GM23248 (cell line): ENCODE measurements at regions not wholly inside any gene's neighbourhood (a gene's known extent, or its start where the extent isn't known, plus 50 kb on each side); places are given as distances from the start of the nearest gene placed in this dataset.

Experiments used
- DNase-seq: peaks from one replicate; pipeline ENCODE4 v3.0.0-alpha.2; 2015
- H2AFZ ChIP-seq: fragments of 200-600 bp; sonication (generic); 2 replicates; pipeline ENCODE4 v1.6.1; 2016; ENCODE audit warnings: antibody characterized with exemption
- H3F3A ChIP-seq: fragments of 200-600 bp; sonication (generic); 2 replicates; pipeline ENCODE4 v1.6.1; 2016; ENCODE audit warnings: mild to moderate bottlenecking, antibody characterized with exemption, mixed run types; ENCODE audit not compliant: insufficient read depth
- H3K27ac ChIP-seq: fragments of 200-600 bp; sonication (generic); 2 replicates; pipeline ENCODE4 v1.5.1; 2016; ENCODE audit warnings: mild to moderate bottlenecking
- H3K27me3 ChIP-seq: fragments of 200-600 bp; sonication (generic); replicated peaks from 2 replicates; pipeline ENCODE4 v1.6.1; 2016; ENCODE audit warnings: mild to moderate bottlenecking; ENCODE audit not compliant: insufficient read depth
- H3K36me3 ChIP-seq: fragments of 200-600 bp; sonication (generic); 2 replicates; pipeline ENCODE4 v1.6.1; 2016; ENCODE audit warnings: low read depth, mild to moderate bottlenecking
- H3K4me1 ChIP-seq: fragments of 200-600 bp; sonication (generic); 2 replicates; pipeline ENCODE4 v1.6.1; 2016; ENCODE audit warnings: mild to moderate bottlenecking; ENCODE audit not compliant: insufficient read depth
- H3K4me2 ChIP-seq: fragments of 200-600 bp; sonication (generic); one replicate; pipeline ENCODE4 v1.6.1; 2016; ENCODE audit warnings: mild to moderate bottlenecking; ENCODE audit not compliant: unreplicated experiment
- H3K4me3 ChIP-seq: fragments of 200-600 bp; sonication (generic); 2 replicates; pipeline ENCODE4 v1.5.1; 2016; ENCODE audit warnings: mild to moderate bottlenecking
- H3K79me2 ChIP-seq: fragments of 200-600 bp; sonication (generic); 2 replicates; pipeline ENCODE4 v1.6.1; 2016; ENCODE audit warnings: mild to moderate bottlenecking; ENCODE audit not compliant: insufficient read depth
- H3K9ac ChIP-seq: fragments of 200-600 bp; sonication (generic); 2 replicates; pipeline ENCODE4 v1.6.1; 2016; ENCODE audit warnings: mild to moderate bottlenecking
- H3K9me2 ChIP-seq: fragments of 200-600 bp; sonication (generic); 2 replicates; pipeline ENCODE4 v1.6.1; 2016; ENCODE audit warnings: mixed run types, mild to moderate bottlenecking, moderate library complexity; ENCODE audit not compliant: insufficient read depth
- H3K9me3 ChIP-seq: fragments of 200-600 bp; sonication (generic); one replicate; pipeline ENCODE4 v1.6.1; 2017; ENCODE audit warnings: low read depth
- H4K20me1 ChIP-seq: fragments of 200-600 bp; sonication (generic); 2 replicates; pipeline ENCODE4 v1.6.0; 2016; ENCODE audit not compliant: insufficient read depth
- EZH2 ChIP-seq: fragments of 200-600 bp; sonication (generic); IDR thresholded peaks from 2 replicates; pipeline ENCODE4 v1.6.1; 2018; ENCODE audit warnings: antibody characterized with exemption, mild to moderate bottlenecking; ENCODE audit not compliant: insufficient read depth, poor library complexity, severe bottlenecking
- EZH2phosphoT487 ChIP-seq: fragments of 200-600 bp; sonication (generic); IDR thresholded peaks from 2 replicates; pipeline ENCODE4 v1.6.1; 2018; ENCODE audit warnings: antibody characterized with exemption, moderate library complexity, mild to moderate bottlenecking, low read depth; ENCODE audit not compliant: insufficient read depth
- WGBS, 2 experiments: methylation state at CpG; one replicate each; pipeline ENCODE4 v1.1.6; 2015 to 2017; ENCODE audit warnings: low lambda C conversion rate in 2 of 2, low coverage in 1 of 2; ENCODE audit errors: missing lambda C conversion rate in 2 of 2; 5-methylcytosine and 5-hydroxymethylcytosine counted together
- in situ Hi-C: fragments of 300-500 bp; cut with MboI; formaldehyde crosslinking; loops from 2 replicates; pipeline ENCODE4 v1.15.0; 2020

DNA sequence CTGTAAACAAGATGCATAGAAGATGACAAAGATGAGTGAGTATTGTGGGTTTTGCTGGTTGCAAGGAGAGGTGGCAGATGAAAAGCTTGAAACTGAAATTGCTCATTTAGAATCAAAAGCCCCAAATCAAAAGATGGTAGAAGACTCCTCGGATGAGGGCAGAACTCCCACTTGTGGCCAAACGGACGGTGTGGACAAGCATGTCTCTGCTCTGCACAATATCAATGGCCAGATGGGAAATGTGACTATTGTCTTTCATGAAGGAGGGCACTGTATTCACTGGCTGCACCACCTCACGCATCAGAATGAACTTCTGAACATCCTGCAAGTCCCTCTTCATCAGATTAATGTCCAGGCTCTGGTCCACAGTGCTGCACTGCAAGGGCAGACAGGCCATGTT is 541.7 kb downstream of the MTRR start:
- Histone ChIP-seq H2AFZ (no peak overlapping the region), H3K27me3 (no peaks in the 10 kb centered on the region), H3K36me3 (no peaks in the 10 kb centered on the region), H3K4me3 (no peak overlapping the region), H3K9ac (no peak overlapping the region), H3K4me1 (no peaks in the 10 kb centered on the region), H3K9me3 (no peaks in the 10 kb centered on the region), H3K9me2 (no peaks in the 10 kb centered on the region), H4K20me1 (no peaks in the 10 kb centered on the region), H3F3A (no peaks in the 10 kb centered on the region), H3K27ac (no peak overlapping the region), H3K4me2 (no peak overlapping the region), H3K79me2 (no peaks in the 10 kb centered on the region)
- no peak for DNase-seq
- WGBS, 2 experiments, result 50 to 59% methylated on average over 4 of the region's 4 CpGs
- TF ChIP-seq EZH2phosphoT487 (no peak), EZH2 (no peak)
- in situ Hi-C loops, result no loop called here

DNA sequence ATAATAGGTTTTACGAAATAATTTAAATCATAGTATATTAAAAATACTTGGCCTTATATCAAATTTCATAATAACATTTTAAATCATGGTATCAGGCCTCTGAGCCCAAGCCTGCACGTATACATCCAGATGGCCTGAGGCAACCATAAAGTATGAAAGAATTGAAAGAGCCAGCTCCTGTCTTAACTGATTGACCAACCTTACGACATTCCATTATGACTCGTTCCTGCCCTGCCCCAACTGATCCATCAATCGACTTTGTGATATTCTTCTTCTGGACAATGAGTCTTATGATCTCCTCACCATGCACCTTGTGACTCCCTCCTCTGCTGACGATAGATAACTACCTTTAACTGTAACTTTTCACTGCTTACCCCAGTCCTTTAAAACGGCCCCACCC is 545.0 kb downstream of the MTRR start:
- in situ Hi-C loops, result no loop called here
- WGBS, 2 experiments, result 31 to 32% methylated on average over 7 of the region's 7 CpGs
- no peaks in the 10 kb centered on the region for H3K36me3 ChIP-seq
- H3K27ac ChIP-seq, result no peak overlapping the region
- no peaks in the 10 kb centered on the region for H3K4me1 ChIP-seq
- H3K9me2 ChIP-seq, result no peaks in the 10 kb centered on the region
- H3K27me3 ChIP-seq, result no peaks in the 10 kb centered on the region; the same call in 1 of the 2 replicates
- no peaks in the 10 kb centered on the region for H3K79me2 ChIP-seq
- no peaks in the 10 kb centered on the region for H3K9me3 ChIP-seq
- DNase-seq, result no peak
- TF ChIP-seq EZH2, result no peak
- no peak for TF ChIP-seq EZH2phosphoT487
- no peak overlapping the region for H3K4me3 ChIP-seq
- no peak overlapping the region for H3K9ac ChIP-seq
- no peaks in the 10 kb centered on the region for H4K20me1 ChIP-seq
- H2AFZ ChIP-seq, result no peak overlapping the region
- H3F3A ChIP-seq, result no peaks in the 10 kb centered on the region
- no peak overlapping the region for H3K4me2 ChIP-seq

DNA sequence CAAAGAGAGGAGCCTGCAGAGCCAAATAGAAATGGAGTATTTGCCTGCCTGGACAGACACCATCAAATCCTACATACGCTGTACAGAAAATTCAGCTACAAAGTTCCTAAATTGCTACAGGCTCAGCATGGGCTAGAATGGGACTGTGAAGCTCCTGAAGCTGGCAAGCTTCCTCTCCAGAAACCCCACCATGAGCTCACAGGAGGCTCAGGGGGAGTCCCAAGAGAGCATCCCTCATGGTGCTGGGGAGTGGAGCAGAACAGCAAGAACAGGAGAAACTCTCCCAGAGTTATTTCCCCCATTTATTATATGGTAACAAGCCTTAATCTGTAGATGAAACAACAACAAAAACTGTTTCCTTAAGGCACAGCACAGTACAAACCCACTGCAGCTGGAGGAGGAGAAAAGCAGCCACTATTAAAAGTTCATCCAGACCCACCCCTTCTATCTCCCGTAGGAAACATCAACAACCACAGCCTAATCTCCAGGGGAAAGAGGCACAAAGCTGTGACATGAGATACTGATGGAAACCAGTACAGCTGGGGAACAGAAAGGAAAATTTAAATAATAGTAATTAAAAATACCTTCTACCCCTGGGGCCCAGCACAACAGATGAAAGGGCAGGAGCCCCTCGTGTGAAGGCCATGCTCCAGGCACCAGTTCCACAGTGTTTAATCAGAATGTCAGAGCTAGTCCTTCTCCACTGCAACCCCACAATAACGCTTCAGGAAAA is 548.5 kb downstream of the MTRR start:
- Histone ChIP-seq H3K27me3 (no peaks in the 10 kb centered on the region; the same call in 1 of the 2 replicates), H3K9me2 (no peaks in the 10 kb centered on the region), H3K36me3 (no peaks in the 10 kb centered on the region), H3K4me3 (no peak overlapping the region), H3F3A (no peaks in the 10 kb centered on the region), H3K9me3 (no peaks in the 10 kb centered on the region), H3K4me1 (no peaks in the 10 kb centered on the region), H3K9ac (no peak overlapping the region), H4K20me1 (no peaks in the 10 kb centered on the region), H3K4me2 (no peak overlapping the region), H3K27ac (no peak overlapping the region), H2AFZ (no peak overlapping the region), H3K79me2 (no peaks in the 10 kb centered on the region)
- TF ChIP-seq EZH2, result no peak
- TF ChIP-seq EZH2phosphoT487, result no peak
- DNase-seq, result no peak
- WGBS, 2 experiments, result 26 to 27% methylated on average over 4 of the region's 4 CpGs
- in situ Hi-C loops, result no loop called here

DNA sequence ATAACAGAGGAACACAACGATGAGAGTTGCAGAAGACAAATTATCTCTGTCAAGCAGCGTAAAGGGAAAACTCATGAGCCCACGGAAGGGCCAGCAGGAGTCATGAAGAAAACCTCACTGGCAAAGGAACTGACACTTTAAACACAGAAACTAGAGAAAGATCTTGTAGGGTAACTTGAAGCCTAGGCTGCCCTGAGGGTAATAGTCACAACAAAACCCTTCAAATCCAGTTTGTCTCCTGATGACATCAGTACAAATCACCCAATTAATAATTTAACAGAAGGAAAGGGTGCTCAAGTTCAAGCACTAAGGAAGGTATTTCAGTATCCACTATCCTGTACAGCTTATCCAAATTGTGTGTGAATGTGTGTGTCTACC is 549.1 kb downstream of the MTRR start:
- H3K79me2 ChIP-seq, result no peaks in the 10 kb centered on the region
- no peaks in the 10 kb centered on the region for H3K9me2 ChIP-seq
- TF ChIP-seq EZH2phosphoT487, result no peak
- H3K9me3 ChIP-seq, result no peaks in the 10 kb centered on the region
- 30 to 44% methylated on average over 3 of the region's 3 CpGs for WGBS, 2 experiments
- H3K36me3 ChIP-seq, result no peaks in the 10 kb centered on the region
- H3K4me2 ChIP-seq, result no peak overlapping the region
- no peak overlapping the region for H3K4me3 ChIP-seq
- in situ Hi-C loops, result no loop called here
- no peaks in the 10 kb centered on the region for H3K4me1 ChIP-seq
- DNase-seq, result no peak
- no peaks in the 10 kb centered on the region for H4K20me1 ChIP-seq
- H3K9ac ChIP-seq, result no peak overlapping the region
- H3K27me3 ChIP-seq, result no peaks in the 10 kb centered on the region; the same call in 1 of the 2 replicates
- no peak overlapping the region for H2AFZ ChIP-seq
- no peaks in the 10 kb centered on the region for H3F3A ChIP-seq
- H3K27ac ChIP-seq, result no peak overlapping the region
